ENCODE measurements at regions not wholly inside any gene's neighbourhood (a gene's known extent, or its start where the extent isn't known, plus 50 kb on each side); places are given as distances from the start of the nearest gene placed in this dataset.
A peak's percentile ranks its signal among the peaks of the same experiment; 100 is the strongest.
"Not testable (repeated sequence)": the region's sequence is repeated elsewhere in the genome, so short reads cannot be mapped to it uniquely, and the experiment has no call there.

DNA sequence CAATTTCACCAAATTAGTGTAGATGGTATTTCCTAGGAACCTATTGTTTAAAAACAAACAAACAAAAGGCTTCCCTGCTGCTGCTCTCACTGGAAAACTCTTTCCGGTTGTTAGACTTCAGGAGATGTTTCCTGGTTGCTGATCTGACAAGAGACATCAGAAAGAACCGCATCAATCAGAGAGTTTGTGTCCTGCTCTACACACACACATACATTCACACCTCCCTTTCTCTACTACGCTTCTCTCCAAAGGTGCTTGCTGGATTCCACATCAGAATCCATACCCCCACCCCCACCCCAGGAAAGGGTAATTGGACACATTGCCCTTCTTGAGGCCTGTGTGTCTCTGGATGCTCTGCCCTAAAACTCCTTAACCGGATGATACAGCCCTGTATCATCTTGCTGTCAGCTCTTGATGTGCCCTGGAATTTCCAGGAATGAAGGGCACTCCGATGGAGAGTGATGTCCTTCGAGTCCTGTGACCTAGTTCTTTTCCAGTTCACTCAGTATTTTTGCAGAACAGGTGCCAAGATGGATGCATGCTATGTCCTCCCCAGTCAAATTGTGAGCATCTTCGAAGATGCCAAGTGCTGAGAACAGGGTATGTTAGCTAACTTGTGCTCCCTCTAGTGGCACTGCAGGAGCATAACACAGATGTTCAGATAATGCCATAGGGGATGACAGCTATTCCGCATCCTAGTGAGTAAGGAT lies 113.7 kb upstream of the SLC35F3 start:
- peak; percentile 57 for DNase-seq

DNA sequence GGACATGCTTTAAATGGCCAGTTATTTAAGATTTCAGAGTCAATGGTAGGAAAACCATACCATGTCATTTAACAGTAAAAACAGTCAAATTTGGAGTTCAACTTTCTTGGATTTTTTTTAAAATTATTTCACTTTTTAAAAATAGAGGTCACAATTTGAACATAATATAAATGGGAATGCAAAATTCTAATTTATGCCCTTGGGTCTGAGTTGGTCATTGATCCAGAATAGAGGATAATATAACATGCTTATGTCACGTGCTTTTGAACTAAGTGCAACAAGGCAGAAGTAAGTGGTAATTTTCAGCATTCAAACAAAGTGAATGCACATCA lies 113.1 kb upstream of the SLC35F3 start:
- DNase-seq = no peak

DNA sequence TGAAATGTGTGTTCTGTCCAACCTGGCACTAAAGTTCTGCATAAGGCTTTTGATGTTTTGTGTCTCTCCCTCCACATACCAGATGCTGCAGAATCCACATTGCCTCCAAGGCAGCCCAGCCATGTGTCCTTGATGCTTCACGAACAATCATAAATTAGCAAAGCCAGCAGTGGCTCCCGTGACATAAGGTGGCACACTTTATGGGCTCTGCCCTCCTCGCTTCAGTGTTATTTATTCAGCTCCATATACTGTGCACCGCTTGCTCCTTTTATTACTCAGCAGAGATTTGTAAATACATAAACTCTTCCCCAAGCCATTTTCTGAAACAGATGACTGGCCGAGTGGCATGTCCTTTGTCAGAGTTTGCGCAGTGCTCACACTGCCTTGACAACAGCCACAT lies 112.8 kb upstream of the SLC35F3 start:
- DNase-seq = no peak

DNA sequence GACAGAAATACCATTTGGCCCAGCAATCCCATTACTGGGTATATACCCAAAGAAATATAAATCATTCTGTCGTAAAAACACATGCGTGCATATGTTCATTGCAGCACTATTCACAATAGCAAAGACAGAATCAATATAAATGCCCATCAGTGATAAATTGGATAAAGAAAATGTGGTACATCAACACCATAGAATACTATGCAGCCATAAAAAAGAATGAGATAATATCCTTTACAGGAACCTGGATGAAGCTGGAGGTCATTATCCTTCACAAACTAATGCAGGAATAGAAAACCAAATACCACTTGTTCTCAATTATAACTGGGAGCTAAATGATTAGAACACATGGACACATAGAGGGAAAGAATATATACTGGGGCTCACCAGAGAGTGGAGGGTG lies 109.6 kb upstream of the SLC35F3 start:
- no peak for DNase-seq

DNA sequence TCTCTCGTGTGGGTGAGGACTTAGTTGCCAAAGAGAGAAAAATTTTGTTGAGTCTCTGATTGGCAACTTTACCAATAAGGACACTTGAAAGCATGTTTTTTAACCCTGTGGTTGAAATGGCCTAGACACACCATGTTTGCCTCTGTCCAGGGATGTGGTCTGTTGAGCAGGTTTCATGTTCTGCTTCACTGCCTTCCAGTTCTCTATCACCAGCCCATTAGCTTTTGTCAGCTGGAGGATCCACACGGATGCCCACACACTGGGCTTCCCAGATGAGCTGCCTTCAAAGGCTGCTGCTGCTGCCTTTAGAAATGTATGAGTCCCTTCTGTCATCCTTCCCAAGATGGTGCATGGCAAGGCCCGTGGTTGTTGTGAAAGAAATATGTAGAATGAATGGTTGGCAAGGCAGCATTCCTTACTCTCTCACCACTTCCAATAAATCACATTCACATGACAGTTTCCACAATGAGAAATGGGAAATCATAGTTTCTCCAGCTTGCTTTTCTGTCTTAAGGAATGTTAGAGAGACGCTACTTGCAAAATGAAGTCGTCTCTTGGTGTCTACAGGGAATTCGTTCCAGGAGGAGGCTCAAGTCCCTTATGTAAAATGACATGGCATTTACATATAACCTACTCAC lies 108.2 kb upstream of the SLC35F3 start:
- DNase-seq = no peak

DNA sequence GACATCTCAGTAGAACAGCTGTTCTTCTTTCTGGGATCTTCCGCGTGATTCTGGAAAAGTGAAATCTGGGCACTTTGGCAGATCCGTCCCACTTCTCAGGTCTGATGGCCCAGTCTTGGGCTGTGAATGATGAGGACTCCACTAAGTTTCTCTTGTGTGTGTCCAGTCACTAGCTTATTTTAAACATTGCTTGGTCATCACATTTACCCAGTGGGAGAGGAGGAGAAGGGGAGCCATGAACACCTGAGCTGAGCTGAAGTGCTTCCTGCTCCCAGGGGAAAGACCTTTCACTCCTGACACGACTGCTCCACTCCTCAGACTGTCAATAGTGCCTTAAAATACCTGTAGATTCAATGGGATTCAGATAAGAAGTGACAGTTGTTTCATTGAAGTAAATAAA lies 101.9 kb upstream of the SLC35F3 start:
- DNase-seq = no peak

DNA sequence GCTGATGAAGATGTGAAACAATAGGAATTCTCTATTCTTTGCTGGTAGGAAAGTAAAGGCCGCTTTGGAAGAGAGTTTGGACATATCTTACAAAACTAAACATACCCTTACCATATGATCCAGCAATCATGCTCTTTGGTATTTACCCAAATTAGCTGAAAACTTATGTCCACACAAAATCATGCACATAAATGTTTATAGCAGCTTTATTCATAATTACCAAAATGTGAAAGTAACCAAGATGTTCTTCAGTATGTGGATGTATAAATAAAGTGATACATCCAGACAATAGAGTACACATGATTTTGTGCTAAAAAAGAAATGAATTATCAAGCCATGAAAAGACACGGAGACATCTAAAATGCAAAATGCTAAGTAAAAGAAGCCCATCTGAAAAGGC lies 98.7 kb upstream of the SLC35F3 start:
- no peak for DNase-seq

DNA sequence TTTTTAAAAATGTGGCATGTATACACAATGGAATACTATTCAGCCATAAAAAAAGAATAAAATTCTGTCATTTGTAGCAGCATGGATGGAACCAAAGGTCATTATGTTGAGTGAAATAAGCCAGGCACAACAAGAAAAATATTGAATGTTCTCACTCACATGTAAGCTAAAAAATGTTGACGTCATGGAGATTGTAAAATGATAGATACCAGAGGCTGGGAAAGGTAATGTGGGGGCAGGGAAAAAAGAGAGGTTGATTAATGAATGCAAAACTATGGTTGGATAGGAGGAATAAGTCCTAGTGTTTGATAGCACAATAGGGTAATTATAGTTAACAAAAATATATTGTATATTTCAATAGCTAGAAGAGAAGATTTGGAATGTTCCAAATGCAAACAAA lies 89.1 kb upstream of the SLC35F3 start:
- DNase-seq = no peak

DNA sequence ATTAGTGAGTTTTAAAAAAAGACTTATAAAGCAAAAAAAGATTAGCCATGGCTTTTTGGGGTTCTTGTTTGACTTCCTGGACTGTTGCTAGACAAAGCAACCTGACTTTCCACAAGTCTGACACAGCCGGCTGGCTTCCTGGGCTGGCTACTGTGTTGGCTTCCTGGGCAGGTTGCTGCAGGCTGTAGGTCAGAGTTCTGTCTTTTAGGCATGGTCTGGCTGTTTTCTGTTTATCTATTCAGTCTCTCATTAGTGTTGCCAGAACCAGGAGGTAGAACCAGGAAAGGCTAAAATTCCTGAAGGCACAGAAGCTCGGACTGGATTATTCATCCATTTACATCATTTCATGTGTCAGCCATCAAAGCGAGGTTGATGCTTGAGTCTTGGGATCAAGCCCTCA lies 88.6 kb upstream of the SLC35F3 start:
- DNase-seq = peak; percentile 70

DNA sequence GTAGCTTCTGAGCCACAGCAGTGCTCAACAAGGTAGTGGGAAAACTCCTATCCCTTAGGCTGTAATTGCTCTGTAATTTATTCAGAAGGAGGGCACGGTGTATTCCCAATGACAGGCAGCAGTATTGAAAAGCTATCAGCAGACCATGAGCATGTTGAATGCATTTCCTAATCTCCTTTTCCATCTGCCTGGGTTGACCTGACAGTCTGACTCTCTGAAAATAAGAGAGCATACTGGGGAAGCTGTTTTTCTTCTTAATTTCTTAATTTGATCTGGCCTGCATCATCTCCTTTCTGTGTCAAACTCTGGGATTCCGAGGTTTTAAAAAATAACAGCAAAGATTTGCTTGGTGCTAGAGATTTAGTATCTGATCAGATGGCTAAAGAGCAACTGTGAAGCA lies 88.1 kb upstream of the SLC35F3 start:
- no peak for DNase-seq

DNA sequence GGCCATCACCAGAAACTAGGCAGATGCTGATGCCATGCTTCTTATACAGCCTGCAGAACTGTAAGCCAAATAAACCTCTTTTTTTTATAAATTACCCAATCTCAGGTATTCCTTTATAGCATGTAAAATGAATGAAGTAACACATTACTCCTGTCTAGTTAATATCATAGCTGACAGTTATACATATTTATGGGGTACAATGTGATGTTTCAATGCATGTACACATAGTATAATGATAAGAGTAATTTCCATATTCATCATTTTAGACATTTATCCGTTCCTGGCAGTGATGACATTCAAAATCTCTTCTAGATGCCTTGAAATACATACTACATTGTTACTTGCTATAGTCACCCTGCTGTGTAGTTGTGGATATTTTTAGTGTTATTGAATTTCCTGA lies 85.4 kb upstream of the SLC35F3 start:
- DNase-seq = no peak

DNA sequence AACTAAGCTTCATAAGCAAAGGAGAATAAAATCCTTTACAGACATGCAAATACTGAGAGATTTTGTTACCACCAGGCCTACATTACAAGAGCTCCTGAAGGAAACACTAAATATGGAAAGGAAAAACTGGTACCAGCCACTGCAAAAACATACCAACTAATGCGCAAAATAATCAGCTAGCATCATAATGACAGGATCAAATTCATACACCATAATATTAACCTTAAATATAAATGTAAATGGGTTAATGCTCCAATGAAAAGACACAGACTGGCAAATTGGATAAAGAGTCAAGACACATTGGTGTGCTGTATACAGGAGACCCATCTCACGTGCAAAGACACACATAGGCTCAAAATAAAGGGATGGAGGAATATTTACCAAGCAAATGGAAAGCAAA lies 80.3 kb upstream of the SLC35F3 start:
- not testable (repeated sequence) for DNase-seq

DNA sequence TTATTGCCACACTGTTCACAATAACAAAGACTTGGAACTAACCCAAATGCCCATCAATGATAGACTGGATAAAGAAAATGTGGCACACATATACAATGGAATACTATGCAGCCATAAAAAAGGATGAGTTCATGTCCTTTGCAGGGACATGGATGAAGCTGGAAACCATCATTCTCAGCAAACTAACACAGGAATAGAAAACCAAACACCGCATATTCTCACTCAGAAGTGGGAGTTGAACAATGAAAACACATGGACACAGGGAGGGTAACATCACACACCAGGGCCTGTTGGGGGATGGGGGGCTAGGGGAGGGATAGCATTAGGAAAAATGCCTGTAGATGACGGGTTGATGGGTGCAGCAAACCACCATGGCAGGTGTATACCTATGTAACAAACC lies 76.5 kb upstream of the SLC35F3 start:
- DNase-seq = not testable (repeated sequence)

DNA sequence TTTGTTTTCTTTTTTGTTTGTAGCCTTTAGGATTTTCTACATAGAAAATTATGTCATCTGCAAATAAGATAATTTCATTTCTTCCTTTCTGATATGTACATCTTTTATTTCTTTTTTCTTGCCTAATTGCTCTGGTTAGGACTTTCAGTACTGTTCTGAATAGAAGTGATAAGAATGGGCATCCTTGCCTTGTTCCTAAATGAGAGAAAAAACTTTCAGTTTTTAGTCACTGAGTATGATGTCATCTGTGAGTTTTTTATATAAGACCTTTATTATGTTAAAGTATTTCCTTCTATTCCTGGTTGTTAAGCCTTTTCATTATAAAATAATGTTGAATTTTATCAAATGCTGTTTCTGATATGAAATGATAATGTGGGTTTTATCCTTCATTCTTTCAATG lies 76.0 kb upstream of the SLC35F3 start:
- no peak for DNase-seq

DNA sequence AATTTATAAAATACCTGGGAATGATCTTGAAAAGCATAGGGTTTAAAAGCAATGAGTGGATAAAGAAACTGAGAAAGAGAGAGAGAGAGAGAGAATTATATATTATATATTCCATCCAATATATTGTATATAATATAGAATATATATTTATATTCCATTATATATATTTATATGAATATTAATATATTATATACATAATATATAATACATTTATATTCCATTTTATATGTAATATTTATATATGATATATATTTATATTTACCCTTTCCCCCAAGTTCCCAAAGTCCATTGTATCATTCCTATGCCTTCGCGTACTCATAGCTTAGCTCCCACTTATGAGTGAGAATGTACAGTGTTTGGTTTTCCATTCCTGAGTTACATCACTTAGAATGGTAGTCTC lies 69.9 kb upstream of the SLC35F3 start:
- DNase-seq = no peak

DNA sequence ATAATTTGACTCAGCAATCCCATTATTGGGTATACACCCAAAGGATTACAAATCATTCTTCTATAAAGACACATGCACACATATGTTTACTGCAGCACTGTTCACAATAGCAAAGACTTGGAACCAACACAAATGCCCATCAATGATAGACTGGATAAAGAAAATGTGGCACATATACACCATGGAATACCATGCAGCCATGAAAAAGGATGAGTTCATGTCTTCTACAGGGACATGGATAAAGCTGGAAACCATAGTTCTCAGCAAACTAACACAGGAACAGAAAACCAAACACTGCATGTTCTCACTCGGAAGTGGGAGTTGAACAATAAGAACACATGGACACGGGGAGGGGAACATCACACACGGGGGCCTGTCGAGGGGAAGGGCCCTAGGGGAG lies 66.3 kb upstream of the SLC35F3 start:
- not testable (repeated sequence) for DNase-seq

DNA sequence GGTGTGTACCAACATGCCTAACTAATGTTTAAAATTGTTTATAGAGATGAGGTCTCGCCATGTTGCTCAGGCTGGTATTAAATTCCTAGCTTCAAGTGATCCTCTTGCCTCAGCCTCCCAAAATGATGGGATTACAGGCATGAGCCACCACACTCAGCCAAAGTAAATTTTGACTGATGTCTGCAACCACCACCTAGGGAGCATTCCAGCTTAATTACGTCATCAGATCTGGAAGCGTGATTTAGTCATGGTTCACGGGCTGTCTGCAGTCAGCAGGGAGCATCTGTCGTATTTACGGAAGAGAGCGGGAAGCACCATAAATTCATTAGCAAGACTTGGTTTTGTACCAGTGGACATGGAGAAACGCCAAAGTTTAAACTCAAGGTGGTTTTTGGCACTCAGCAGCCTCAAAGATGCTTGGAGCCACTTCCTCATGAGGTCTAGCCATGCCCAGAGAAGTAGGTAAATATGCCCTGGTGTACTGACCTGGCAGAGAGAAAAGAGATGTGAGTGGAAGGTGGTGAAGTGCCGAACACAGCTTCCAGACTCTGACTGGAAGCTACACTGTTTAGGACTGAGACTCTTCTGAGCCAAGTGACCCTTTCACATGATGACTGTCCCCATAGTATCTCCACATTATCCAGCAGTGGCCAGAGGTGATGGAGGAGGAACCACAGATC lies 60.8 kb upstream of the SLC35F3 start:
- peak; percentile 72 for DNase-seq

DNA sequence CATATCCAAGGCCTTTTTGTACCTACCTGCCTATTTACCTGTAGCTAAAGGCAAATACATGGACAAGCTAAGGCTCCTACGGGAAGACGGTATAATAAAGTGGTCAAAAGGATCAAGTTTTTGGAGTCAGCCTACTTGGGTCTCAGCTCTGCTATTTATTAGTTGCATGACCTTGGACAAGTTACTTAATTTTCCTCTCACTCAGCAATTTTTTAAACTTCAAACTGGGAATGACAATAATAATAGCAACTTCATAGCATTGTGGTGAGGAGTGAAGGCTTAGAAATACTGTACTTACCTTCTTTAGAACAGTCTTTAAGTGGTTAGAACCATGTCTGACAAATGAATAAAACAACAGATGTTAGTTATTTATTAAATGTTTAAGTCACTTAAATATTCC lies 60.2 kb upstream of the SLC35F3 start:
- no peak for DNase-seq

DNA sequence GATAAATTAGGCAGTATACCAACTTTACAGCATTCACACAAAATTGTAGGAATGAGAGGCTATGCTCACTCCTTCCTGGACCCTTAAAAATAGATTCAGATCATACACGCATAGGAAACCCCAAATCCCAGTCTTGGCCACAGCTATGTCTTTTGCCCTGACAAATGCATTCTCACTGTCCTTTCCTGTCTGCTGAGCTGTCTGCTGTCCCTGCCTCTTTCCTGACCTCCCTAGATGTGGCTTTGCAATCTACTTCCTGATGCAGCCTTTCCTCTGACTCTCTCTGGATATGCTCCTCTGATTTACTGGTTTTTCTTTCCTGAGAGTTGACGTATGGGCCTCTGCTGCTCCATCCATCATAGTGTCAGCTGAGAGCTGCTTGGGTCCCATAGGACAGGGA lies 59.8 kb upstream of the SLC35F3 start:
- DNase-seq = peak; percentile 61
